HCT116 (cell line): ENCODE measurements at regions not wholly inside any gene's neighbourhood (a gene's known extent, or its start where the extent isn't known, plus 50 kb on each side); places are given as distances from the start of the nearest gene placed in this dataset.

ENCODE experiments used
- ATAC-seq: fragments of 200-7000 bp; cut with Tn5 transposase; 2 replicates; pipeline ENCODE4 v1.9.1; 2020; ENCODE audit warnings: mild to moderate bottlenecking, moderate library complexity
- BruUV-seq: library from RNA; stranded (reverse); fragments of 400-500 nt; replicated peaks from 2 replicates; lab custom pipeline; 2021; lab: Mats Ljungman, UMichigan
- CTCF ChIA-PET: fragments of 300-600 bp; sonication (Branson Sonifier 250); formaldehyde crosslinking; loops from one replicate; lab custom pipeline; 2021; ENCODE audit warnings: antibody characterized with exemption; lab: Charles Lee
- POLR2A ChIA-PET: fragments of 300-600, 350-600 bp; sonication (Branson Sonifier 250); formaldehyde crosslinking; loops from one replicate; lab custom pipeline; 2021; ENCODE audit warnings: antibody characterized with exemption; lab: Charles Lee
- RAD21 ChIA-PET, 2 experiments: fragments of 300-600 bp; sonication (Branson Sonifier 250); formaldehyde crosslinking; loops; one replicate each; lab custom pipeline; 2023; ENCODE audit warnings: low total read pairs in 2 of 2; ENCODE audit not compliant: uncharacterized antibody in 2 of 2, unreplicated experiment in 2 of 2, low non-redundant PET in 1 of 2; lab: Charles Lee
- DNase-seq: peaks from one replicate; pipeline ENCODE4 v3.0.0-alpha.2; 2010; ENCODE audit warnings: low read depth, low spot score
- H2AFZ ChIP-seq: fragments of 200-600 bp; shearing (Covaris generic), sonication (generic); 2 replicates; pipeline ENCODE4 v1.6.1; 2017; ENCODE audit warnings: low read depth, mixed run types, mixed read lengths, antibody characterized with exemption, low read length; ENCODE audit not compliant: poor library complexity, severe bottlenecking
- H3K27ac ChIP-seq: 2 replicates; pipeline ENCODE4 v1.5.1; 2012; ENCODE audit warnings: low read depth, low read length
- H3K27me3 ChIP-seq: fragments of 200-600 bp; sonication (generic); 2 replicates; pipeline ENCODE4 v1.6.1; 2016; ENCODE audit warnings: mixed run types, low read length, mixed read lengths; ENCODE audit not compliant: insufficient read depth
- H3K36me3 ChIP-seq, 2 experiments: fragments of 200-500 bp in 1 of 2; fragments of 200-600 bp in 1 of 2; sonication (Bioruptor generic) in 1 of 2; sonication (generic) in 1 of 2; 2 replicates each; pipeline versions ENCODE4 v1.5.1 to v1.6.1; 2014 to 2016; ENCODE audit warnings: low read length in 2 of 2, inconsistent platforms in 1 of 2, mixed read lengths in 1 of 2, mixed run types in 1 of 2; ENCODE audit not compliant: insufficient read depth in 2 of 2, control insufficient read depth in 1 of 2
- H3K4me1 ChIP-seq, 2 experiments: fragments of 200-600 bp in 1 of 2; sonication (generic) in 1 of 2; 2 replicates each; pipeline versions ENCODE4 v1.5.1 to v1.6.1; 2012 to 2017; ENCODE audit warnings: low read length in 2 of 2, inconsistent platforms in 1 of 2, mild to moderate bottlenecking in 1 of 2, mixed read lengths in 1 of 2, mixed run types in 1 of 2, moderate library complexity in 1 of 2; ENCODE audit not compliant: insufficient read depth in 2 of 2, control insufficient read depth in 1 of 2
- H3K4me2 ChIP-seq: fragments of 200-600 bp; sonication (generic); 2 replicates; pipeline ENCODE4 v1.6.1; 2017; ENCODE audit warnings: mixed run types, low read length, mixed read lengths
- H3K4me3 ChIP-seq, 2 experiments: fragments of 200-600 bp in 1 of 2; sonication (generic) in 1 of 2; replicated peaks in 1 of 2; 2 replicates each; pipeline ENCODE4 v1.5.1; 2011 to 2016; ENCODE audit warnings: low read length in 2 of 2, control low read depth in 1 of 2, low read depth in 1 of 2, mild to moderate bottlenecking in 1 of 2, mixed read lengths in 1 of 2, mixed run types in 1 of 2
- H3K79me2 ChIP-seq: fragments of 200-600 bp; sonication (generic); 2 replicates; pipeline ENCODE4 v1.6.1; 2017; ENCODE audit warnings: mild to moderate bottlenecking, mixed run types, low read length, moderate library complexity, mixed read lengths; ENCODE audit not compliant: insufficient read depth
- H3K9ac ChIP-seq: fragments of 200-600 bp; sonication (generic); 2 replicates; pipeline ENCODE4 v1.6.1; 2016; ENCODE audit warnings: low read length, mixed read lengths
- H3K9me2 ChIP-seq: fragments of 200-600 bp; sonication (generic), shearing (Covaris generic); 2 replicates; pipeline ENCODE4 v1.6.1; 2017; ENCODE audit warnings: mixed run types, mild to moderate bottlenecking, moderate library complexity; ENCODE audit not compliant: insufficient read depth
- H3K9me3 ChIP-seq, 2 experiments: fragments of 200-500 bp in 1 of 2; fragments of 200-600 bp in 1 of 2; sonication (Bioruptor generic) in 1 of 2; sonication (generic) in 1 of 2; 2 replicates each; pipeline ENCODE4 v1.6.1; 2014 to 2017; ENCODE audit warnings: low read length in 2 of 2, mixed read lengths in 2 of 2, inconsistent platforms in 1 of 2, low read depth in 1 of 2, mild to moderate bottlenecking in 1 of 2, mixed run types in 1 of 2, moderate library complexity in 1 of 2; ENCODE audit not compliant: control insufficient read depth in 1 of 2, insufficient read depth in 1 of 2
- H4K20me1 ChIP-seq: fragments of 200-600 bp; sonication (generic), shearing (Covaris generic); 2 replicates; pipeline ENCODE4 v1.6.1; 2017; ENCODE audit warnings: mixed run types, mild to moderate bottlenecking, moderate library complexity; ENCODE audit not compliant: insufficient read depth
- EGR1 ChIP-seq: IDR thresholded peaks from 2 replicates; pipeline ENCODE4 v1.6.1; 2012; ENCODE audit warnings: low read depth
- ELF1 ChIP-seq: IDR thresholded peaks from 2 replicates; pipeline ENCODE4 v1.6.1; 2012; ENCODE audit warnings: low read depth, borderline replicate concordance
- EZH2 ChIP-seq: fragments of 200-600 bp; sonication (generic); IDR thresholded peaks from 2 replicates; pipeline ENCODE4 v1.6.1; 2017; ENCODE audit warnings: antibody characterized with exemption, mixed run types
- EZH2phosphoT487 ChIP-seq: fragments of 200-600 bp; IDR thresholded peaks from 2 replicates; pipeline ENCODE4 v1.6.1; 2018; ENCODE audit warnings: antibody characterized with exemption, borderline replicate concordance
- FOSL1 ChIP-seq: IDR thresholded peaks from 2 replicates; pipeline ENCODE4 v1.6.1; 2012; ENCODE audit warnings: low read depth
- RAD21 ChIP-seq: IDR thresholded peaks from 2 replicates; pipeline ENCODE4 v1.6.1; 2012; ENCODE audit warnings: low read depth, mild to moderate bottlenecking
- SIN3A ChIP-seq: IDR thresholded peaks from 2 replicates; pipeline ENCODE4 v1.6.1; 2012; ENCODE audit warnings: low read depth
- SRF ChIP-seq: IDR thresholded peaks from 2 replicates; pipeline ENCODE4 v1.6.1; 2012; ENCODE audit warnings: low read depth
- TCF7L2 ChIP-seq: IDR thresholded peaks from 2 replicates; pipeline ENCODE4 v1.7.0; 2011; ENCODE audit warnings: borderline replicate concordance, inconsistent platforms; ENCODE audit not compliant: insufficient read depth, insufficient read length; ENCODE audit errors: extremely low read depth
- YY1 ChIP-seq: IDR thresholded peaks from 2 replicates; pipeline ENCODE4 v1.6.1; 2011; ENCODE audit warnings: low read length, low read depth, moderate library complexity, mild to moderate bottlenecking; ENCODE audit not compliant: insufficient replicate concordance; ENCODE audit errors: extremely low read depth
- ZNF274 ChIP-seq: fragments of 200-500 bp; sonication (Bioruptor generic); IDR thresholded peaks from 2 replicates; pipeline ENCODE4 v1.6.1; 2014; ENCODE audit warnings: mild to moderate bottlenecking, low read depth, low read length, inconsistent platforms
- intact Hi-C: fragments of 100-400 bp; cut with micrococcal nuclease; formaldehyde crosslinking; loops from 2 replicates; pipeline ENCODE4 v1.10.0; 2022
- TF ChIP-seq, protein P1 (sequence below): IDR thresholded peaks from 2 replicates; pipeline ENCODE4 v1.6.1; 2012
- TF ChIP-seq, protein P2 (sequence below): IDR thresholded peaks from 2 replicates; pipeline ENCODE4 v1.6.1; 2011; ENCODE audit warnings: mild to moderate bottlenecking, low read length, moderate library complexity; ENCODE audit not compliant: insufficient replicate concordance; ENCODE audit errors: extremely low read depth

DNA sequence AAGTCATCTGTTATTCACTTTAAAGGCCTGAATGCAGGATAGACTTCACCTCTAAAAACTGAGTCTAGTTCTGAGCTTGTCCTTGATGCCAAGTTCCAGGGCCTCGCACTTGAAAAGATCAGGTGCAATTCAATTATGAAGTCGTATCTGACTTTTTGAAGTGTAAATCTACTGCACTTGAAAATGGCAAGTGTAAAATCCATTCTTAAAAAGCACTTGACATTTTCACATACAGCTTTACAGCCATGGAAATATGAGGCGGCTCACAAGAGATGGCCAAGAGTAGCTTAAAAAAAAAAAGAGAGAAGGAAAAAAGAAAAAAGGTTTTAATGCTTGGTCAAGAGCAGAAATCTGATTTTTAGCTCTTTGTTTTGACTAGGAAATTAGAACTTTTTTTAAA lies 172.5 kb downstream of the GXYLT1 start:
- BruUV-seq: no TSS peak

More for the DNA sequence above, 172.5 kb downstream of the GXYLT1 start:
- Histone ChIP-seq H3K4me2 (no peak overlapping the region), H3K4me1 (no peaks in the 10 kb centered on the region), H2AFZ (no peak overlapping the region), H3K9me2 (no peaks in the 10 kb centered on the region), H3K9ac (no peak overlapping the region), H3K4me3 (no peak overlapping the region), H3K9me3 (no peaks in the 10 kb centered on the region), H4K20me1 (no peaks in the 10 kb centered on the region), H3K36me3 (no peaks in the 10 kb centered on the region), H3K27me3 (no peaks in the 10 kb centered on the region), H3K27ac (no peak overlapping the region), H3K79me2 (no peaks in the 10 kb centered on the region)
- ATAC-seq: no peak
- TF ChIP-seq RAD21 (no peak), ZNF274 (no peak), EZH2 (no peak), YY1 (no peak), SIN3A (no peak), SRF (no peak), EZH2phosphoT487 (no peak), ELF1 (no peak), FOSL1 (no peak), TCF7L2 (no peak), EGR1 (no peak)
- TF ChIP-seq, protein P1, sequence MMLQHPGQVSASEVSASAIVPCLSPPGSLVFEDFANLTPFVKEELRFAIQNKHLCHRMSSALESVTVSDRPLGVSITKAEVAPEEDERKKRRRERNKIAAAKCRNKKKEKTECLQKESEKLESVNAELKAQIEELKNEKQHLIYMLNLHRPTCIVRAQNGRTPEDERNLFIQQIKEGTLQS: no peak
- TF ChIP-seq, protein P2, sequence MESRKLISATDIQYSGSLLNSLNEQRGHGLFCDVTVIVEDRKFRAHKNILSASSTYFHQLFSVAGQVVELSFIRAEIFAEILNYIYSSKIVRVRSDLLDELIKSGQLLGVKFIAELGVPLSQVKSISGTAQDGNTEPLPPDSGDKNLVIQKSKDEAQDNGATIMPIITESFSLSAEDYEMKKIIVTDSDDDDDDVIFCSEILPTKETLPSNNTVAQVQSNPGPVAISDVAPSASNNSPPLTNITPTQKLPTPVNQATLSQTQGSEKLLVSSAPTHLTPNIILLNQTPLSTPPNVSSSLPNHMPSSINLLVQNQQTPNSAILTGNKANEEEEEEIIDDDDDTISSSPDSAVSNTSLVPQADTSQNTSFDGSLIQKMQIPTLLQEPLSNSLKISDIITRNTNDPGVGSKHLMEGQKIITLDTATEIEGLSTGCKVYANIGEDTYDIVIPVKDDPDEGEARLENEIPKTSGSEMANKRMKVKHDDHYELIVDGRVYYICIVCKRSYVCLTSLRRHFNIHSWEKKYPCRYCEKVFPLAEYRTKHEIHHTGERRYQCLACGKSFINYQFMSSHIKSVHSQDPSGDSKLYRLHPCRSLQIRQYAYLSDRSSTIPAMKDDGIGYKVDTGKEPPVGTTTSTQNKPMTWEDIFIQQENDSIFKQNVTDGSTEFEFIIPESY: no peak
- intact Hi-C loops: no loop called here
- RAD21 ChIA-PET: no interaction called here
- POLR2A ChIA-PET: no interaction called here
- DNase-seq: no peak
- CTCF ChIA-PET: no interaction called here
